ENCODE measurements at regions not wholly inside any gene's neighbourhood (a gene's known extent, or its start where the extent isn't known, plus 50 kb on each side); places are given as distances from the start of the nearest gene placed in this dataset.

DNA sequence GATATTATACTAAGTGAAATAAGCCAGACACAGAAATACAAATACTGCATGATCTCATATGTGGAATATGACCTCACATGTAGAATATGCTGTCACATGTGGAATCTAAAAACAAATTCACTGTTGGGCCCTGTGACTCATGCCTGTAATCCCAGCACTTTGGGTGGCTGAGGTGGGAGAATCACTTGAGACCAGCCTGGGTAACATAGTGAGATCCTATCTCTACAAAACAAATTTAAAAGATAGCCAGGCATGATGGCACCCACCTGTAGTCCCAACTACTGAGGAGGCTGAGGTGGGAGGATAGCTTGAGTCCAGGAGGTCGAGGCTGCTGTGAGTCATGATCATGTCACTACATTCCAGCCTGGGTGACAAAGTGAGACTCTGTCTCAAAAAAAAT, 160.3 kb downstream of the PTEN start:
- FAIRE-seq (no peak), DNase-seq (ENCODE audit: low spot score) (no peak)

DNA sequence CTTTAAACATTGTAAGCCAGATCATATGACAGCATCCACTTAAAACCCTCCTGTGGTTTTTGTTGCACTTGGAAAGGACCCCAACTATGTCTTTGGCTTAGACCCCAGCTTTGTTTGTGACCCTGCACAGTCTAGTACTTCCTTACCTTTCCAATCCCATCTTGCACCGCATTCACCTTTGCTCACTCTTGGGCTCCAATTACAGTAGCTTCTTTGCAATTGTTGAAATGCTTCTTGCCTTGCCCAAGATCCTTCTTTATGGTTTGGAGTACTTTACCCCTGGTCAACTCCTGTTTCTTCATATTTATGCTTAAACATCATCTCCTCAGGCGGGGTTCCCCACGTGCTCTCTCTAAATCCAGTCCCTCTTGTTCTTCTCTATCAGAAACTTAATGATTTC, 162.6 kb downstream of the PTEN start:
- DNase-seq (ENCODE audit: low spot score): no peak
- FAIRE-seq: no peak

DNA sequence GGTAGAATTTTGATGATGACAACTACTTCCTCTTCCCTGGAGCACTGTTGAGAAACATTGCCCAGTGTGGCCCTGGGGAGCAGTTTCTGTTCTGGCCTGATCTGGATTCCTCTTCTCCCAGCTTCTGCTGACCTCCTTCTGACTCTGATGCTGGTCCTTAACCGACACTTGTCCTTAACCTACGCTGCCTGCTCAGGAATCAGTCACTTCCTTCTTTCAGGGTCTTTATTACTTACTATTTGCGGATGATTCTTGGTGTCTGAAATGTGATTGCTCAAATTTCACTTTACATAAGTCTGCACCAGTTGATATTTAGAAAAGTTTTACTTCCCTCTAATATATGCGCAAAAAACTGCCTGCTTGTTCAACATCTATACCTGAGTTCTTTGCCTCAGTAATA, 164.1 kb downstream of the PTEN start:
- no peak for DNase-seq (ENCODE audit: low spot score)
- FAIRE-seq: no peak

DNA sequence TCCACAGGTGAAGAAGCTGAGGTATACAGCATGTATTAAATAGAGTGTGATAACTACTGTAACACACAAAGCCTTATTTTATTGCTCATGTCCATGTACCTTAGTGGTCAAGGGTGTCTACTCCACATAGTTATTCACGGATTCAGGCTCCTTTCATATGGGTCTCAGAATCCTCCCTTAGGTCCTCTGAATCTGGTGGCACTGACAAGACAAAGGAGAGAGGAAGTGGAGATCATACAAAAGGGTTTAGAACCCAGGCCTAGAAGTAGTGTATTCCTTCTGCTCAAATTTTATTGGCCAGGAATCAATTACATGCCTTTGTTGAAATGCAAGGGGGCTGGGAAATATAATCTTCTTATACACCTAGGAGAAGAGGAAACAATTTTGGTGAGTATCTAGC, 164.6 kb downstream of the PTEN start:
- FAIRE-seq: no peak

DNA sequence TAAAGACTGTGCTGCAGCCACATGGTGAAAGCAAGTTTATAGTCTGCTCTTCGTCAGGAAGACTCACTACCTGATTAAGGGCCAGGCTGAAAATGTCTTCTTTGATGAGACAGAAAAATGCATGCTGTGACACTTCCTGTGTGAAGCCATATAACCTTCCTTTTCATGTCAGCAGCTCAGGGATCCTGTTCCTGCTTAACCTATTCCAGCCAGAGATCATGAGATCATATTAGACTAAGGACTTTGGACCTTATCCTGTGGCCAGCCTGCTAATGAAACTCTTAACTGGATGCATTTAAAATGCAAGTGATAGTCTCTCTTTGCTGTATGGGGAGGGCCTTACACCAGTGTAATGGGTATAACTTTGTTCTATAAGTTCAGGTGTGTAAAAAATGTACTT, 165.2 kb downstream of the PTEN start:
- FAIRE-seq (peak; percentile 42), DNase-seq (ENCODE audit: low spot score) (peak; percentile 50)

More for the DNA sequence above, 164.6 kb downstream of the PTEN start:
- DNase-seq (ENCODE audit: low spot score): no peak

DNA sequence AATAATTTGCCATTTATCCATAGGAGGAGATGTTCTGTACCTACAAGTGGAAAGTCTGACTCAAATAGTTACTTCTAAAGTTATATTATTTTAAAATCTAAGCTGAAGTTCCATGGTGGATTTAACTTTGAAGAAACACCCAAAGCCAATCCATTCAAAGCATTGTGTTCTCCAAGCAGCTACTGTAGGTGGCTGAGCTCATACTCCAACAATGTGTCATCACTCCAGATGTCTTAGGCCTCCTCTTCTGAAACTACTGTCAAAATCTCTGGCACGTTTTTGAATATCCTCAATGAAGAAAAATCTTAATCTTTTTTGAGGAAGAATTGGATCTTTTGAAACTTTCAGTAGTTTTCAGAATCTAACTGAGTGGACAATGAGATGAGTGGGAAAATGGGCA, 169.1 kb downstream of the PTEN start:
- FAIRE-seq (no peak), DNase-seq (ENCODE audit: low spot score) (no peak)

DNA sequence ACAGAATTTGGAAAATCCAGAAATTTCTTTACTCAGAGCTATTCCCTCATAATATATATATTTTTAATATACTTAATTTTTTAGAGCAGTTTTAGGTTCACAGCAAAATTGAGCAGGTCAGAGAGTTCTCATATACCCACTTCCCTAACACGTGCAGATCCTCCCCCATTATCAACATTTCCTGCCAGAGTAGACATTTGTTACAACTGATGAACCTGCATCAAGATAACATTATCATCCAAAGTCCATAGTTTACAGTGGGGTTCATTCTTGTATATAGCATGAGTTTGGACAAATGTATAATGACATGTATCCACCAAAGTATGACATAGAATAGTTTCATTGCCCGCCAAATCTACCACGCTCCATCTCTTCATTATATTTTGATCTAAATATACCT, 170.0 kb downstream of the PTEN start:
- DNase-seq (ENCODE audit: low spot score) (no peak), FAIRE-seq (no peak)

DNA sequence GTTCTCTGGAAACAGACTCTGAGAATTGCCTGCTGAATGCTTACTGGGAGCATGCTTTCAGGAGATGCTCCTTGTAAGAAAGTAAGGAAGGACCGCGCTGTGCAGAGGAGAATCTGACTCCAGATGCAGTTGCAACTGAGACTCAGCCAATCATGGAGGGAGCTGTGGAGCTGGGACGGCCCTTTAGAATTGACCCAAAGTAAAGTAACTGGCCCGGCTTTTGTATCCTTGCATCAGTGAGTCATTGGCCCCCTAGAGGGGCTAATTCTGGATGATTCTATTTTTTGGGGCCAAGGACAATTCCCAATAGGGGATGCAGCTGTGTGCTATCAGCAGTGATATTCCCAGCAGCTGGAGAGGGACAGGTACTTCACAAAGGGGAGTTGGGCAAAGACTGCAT, 170.4 kb downstream of the PTEN start:
- DNase-seq (ENCODE audit: low spot score) (no peak), FAIRE-seq (no peak)

DNA sequence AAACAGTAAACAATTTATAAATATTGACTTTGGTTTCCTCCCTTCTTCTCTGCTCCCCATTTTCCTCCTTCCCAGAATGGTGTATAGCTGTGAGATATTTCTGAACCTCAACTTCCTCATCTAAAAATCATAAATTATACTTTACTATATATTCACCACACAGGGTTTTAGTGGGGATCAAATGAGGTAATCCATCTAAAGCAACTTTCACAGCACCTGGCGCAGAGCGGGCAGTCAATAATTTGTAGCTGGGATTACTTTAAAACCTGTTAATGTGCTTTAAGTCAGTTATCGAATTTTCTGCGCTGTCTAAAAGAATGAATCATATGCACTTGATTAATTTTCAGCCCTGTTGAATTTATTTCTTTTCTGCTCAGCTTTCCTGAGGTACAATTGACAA, 172.7 kb downstream of the PTEN start:
- no peak for FAIRE-seq
- DNase-seq (ENCODE audit: low spot score): no peak

DNA sequence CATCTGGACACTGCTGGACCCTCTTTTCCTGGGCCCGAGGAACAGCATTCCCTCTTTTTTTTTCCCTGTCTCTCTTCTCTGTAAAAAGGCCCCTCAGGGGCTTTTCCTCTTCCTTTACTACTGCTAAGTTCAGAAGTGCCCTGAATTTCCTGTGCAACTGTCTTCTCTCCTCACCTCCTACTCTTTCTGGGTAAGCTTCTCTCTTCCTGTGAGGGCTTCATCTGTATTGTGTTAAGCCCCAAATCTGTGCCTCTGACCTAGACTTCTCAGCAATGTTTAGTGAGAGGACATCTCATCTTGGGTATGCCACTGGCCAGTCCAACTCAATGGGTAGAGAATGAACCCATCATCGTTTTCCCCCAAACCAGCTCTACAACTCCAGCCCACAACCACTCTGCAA, 174.2 kb downstream of the PTEN start:
- FAIRE-seq (no peak), DNase-seq (ENCODE audit: low spot score) (no peak)

DNA sequence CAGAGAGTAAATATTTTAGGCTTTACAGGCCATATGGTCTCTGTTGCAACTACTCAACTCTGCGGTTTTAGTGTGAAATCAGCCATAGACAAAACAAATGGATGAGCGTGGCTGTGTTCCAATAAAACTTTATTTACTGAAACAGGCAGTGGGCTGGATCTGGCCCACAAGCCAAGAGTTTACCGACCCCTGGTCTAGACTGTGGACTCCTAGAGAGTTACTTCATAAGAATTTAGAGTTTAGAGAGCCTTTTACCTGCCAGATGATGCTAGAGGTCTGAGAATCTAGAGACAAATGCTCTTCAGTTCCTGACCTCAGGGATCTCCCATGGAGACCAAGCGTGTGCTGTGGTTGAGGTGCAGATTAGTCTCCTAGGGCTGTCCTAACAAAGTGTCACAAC, 174.8 kb downstream of the PTEN start:
- FAIRE-seq (peak; percentile 52), DNase-seq (ENCODE audit: low spot score) (no peak)

DNA sequence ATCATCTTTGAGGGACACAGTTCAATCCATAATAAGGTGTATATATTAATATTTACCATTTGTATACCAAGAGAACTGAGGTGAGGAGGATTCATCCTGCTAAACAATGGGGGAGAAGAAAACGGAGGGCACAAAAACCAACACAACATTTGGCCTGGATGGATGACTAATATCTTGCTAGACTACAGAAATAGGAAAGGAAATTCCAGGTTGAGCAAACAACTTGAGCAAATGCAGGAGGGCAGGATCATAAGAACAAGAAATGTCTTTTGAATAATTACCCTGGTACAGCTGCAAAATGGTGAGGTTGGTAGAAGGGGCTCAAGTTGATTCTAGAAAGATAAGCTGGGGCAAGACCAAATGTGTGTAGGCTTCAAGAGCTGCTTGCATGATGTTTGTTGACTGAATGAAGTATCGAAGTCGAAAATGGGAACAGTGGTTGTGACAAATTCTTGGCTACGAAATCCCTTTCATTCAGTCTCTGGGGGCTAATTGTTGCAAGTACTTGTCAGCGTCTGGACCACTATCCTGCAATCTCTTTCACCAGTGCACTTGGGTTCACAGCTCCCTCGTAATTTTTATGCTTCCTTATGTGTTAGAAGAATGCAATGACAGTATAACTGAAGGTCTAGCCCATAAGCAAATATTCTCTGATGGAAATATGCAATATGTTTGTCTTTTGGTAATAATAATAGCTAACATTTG, 176.2 kb downstream of the PTEN start:
- FAIRE-seq (no peak), DNase-seq (ENCODE audit: low spot score) (no peak)

DNA sequence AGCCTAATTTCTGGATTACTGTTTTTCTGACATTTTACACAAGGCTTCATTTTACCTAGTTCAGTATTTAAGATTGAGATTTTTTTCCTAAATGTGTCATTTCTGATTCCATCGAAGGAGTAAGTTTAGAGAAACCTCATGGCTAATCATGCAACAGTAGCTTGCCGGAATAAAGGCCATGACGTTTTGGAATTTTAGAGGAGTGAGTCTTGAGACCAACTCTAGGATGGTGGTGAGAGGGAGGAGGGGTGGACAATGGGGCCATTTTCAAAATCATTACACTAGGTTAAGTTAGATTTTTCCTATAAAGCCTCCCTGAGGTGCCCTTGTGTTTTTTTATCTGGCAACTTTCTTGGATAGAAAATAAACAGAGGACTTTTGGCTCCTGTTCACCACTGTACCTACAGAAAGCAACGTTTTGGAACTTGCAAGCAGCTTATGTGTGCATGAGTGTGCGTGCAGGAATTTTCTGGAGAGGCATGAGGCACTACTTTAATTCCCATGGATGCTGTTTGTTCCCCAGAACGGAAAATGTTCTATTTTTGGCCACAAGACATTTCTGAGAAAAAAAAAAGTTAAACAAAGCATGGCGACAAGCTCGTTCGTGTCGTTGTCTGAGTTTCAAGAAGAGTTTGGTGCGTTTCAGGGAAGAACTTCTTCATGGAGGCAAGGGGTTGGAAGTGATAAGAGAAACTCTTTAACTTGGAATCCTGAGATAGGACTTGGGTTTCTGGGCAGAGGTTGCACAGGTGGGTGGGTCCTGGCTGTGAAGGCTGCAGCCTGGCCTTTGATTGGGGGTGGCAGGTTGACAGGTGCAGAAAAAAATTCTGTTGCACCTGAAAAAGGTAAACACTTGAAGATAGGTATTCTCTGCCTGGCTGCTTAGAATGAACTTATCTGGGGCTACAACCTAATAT, 178.1 kb downstream of the PTEN start:
- FAIRE-seq: no peak
- DNase-seq (ENCODE audit: low spot score): no peak

DNA sequence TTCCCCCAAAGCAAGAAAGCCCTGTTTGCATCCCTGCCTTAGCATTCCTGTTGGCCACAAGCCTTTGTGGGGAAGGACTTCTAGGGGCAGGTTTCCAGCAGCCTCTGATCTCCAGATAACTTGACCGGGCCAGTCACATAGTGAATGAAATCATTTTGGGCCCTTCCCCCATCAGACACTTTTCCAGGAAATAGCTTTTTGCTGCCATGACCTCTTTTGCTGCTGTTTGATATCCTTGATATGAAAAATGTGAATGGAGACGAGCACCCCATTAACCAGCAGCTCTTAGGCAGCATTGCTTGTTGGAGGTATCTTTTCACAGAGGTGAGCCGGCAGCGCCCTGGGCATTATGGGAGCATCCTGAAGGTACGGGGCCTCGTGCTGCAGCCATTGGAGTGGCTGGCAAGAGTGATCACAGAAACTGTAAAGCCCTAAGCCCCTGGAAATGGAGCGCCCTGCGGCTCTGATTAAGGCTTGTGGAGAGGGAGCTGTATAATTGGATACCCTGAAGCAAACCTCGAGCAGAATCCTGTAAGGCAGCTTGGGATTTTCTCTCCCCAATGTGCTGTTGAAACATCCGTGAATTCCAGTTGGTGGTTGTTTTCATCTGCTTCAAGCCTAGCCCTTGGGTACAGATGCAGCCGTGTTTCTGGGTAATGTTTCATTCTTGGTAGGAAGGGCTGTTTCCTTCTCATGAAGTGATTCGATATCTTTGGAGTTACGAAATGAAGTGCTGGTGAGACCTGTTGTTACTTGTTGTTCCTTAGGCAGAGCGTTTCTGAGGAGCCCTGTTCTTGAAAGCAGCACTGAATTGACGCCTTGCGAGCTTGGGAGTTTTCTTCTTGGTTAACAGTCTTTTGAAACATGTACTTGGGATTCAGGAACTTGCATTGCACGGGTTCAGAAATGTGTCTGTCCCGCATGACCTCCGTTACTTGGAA, 179.0 kb downstream of the PTEN start:
- FAIRE-seq: no peak
- DNase-seq (ENCODE audit: low spot score): no peak

DNA sequence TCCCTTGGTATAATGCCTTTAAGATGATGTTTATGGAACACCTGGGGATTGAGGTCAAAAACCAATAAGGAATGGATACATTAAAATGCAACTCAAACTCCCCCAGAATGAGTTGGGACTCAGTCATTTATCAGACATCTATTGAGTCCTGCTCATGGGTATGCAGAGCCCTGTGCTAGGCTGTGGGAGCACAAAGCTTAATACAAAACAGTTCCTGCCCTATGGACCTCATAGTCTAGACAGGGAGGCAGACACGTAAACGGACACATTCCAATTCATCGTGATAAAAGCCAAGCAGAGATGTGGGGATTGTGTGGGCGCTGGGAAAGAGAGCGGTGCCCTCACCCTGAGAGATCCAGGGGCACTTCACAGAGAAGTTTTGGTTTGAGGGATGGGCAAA, 181.7 kb downstream of the PTEN start:
- no peak for DNase-seq (ENCODE audit: low spot score)
- no peak for FAIRE-seq

DNA sequence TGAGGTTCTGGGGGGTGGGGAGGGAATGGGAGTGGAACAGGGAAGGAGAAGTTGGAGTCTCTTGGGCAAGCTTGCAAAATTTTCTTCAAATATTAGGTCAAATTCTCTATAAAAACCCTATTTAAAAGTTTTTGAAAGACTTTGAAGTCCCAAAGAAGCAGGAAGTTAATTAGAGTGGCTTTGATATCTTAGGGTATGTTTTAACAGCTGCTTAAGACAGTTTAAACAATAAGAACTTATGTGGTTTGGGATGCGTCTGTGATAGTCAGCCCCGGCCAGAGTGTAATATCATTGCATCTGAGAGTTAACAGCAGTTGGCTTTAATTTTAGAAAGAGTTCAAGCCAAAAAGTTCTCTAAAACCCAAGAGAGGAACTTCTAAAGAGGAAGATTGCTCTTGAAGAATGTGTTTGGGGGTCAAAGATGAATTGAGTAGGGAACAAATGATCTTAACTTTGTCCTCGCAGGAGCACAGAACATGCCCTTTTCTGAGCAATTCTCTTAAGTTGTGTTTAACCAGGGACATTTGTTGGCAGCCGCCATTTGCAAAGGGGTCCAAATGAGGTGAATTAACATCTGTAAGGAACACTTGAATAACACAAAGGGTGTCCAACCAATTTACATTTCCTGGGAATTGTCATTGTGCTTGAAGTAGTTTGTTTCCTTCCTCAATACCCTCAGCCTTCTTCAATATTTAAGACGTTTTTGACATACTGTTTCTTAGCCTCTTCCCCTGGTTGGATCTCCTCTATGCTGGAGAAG, 182.4 kb downstream of the PTEN start:
- FAIRE-seq (no peak), DNase-seq (ENCODE audit: low spot score) (no peak)

DNA sequence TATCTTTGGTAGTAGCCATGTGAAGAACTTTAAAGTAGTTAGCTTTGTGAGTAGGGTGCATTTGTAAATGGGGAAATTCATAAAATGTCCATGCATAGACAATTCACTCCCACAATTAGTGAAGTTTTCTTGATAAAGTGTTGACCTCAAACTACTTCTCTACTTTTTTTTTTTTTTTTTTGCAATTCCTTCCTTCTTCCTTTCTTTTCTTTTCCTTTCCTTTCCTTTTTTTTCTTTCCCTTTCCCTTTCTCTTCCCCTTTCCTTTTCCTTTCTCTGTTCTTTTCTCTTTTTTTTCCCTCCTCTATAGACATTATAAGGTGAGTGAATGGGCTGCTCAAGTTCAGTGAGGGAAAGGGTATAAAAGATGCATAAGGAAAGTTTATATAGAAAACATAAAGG, 184.2 kb downstream of the PTEN start:
- FAIRE-seq: no peak
- DNase-seq (ENCODE audit: low spot score): no peak

DNA sequence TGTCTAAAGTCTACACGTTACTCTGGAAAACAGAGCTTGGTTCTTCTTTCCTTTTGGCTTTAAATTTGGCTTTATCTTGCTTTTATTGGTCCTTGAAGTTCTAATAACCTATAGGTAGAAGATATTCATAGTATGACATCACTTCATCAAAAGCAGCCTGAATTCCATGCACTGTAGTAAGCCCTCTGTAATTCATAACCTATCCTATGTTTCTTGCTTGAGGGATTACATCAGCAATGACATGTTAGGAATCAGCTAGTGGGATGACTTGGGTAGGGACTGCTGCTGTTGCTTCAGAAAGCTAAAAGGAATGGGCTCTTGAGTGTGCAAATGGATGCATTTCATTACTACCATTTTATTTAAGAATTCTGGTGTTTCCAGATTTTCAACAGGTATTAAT, 184.9 kb downstream of the PTEN start:
- DNase-seq (ENCODE audit: low spot score) (no peak), FAIRE-seq (no peak)

DNA sequence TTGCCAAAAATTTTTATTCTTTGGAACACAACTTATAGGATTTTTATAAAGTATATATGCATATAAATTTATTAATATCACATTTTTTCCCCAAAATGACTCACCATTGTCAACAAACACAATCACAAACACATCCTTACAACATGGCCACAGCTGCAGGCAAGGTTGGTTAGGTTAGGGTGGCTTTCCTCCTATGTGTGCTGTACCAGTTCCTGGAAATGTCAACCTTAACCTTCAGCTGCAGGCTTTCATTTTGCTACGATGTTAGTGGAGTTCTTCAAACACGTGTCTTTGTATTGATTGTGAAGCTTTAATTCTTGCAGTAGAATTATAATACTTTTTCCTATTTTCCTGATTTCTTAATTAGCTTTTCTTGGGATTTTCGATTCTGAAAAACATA, 185.8 kb downstream of the PTEN start:
- FAIRE-seq: no peak
- DNase-seq (ENCODE audit: low spot score): no peak

DNA sequence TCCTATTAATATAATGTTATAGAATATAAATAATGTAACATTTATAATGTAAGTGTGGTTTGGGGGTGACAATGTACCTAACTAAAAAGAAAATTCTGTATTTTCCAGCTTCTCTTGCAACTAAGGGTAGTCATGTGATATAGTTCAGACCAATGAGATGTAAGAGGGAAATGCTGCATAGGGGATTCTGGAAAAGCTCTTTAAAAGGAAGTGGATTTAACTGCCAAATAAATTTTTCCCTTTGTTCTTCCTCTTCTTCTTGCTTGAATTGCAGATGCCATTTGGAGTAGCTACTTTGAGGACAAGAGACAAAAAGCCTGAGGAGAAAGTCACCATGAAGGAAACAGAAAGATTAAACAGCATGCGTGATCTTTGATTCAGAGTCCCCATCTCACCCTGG, 194.3 kb downstream of the PTEN start:
- DNase-seq (ENCODE audit: low spot score) (no peak), FAIRE-seq (no peak)

DNA sequence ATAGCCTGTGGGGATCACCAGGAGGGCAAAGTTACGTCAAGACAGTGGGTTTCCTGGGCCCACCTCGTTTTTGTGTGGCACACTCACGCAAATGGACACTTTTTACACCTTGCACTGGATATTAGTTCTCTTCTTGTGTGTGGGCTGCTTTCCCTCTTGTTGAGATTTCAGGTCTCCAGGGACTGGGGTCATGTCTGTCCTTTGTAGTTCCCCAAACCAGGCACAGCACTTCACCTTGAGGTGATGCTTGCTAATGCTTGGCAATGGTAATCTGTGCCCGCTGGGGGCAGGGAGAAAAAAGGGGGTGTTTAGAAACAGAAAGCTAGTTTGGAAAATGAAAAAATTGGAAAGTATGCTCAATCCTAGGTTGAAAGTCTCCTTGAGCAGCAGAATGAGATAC, 195.3 kb downstream of the PTEN start:
- no peak for DNase-seq (ENCODE audit: low spot score)
- no peak for FAIRE-seq
